ENCODE measurements at regions not wholly inside any gene's neighbourhood (a gene's known extent, or its start where the extent isn't known, plus 50 kb on each side); places are given as distances from the start of the nearest gene placed in this dataset.

DNA sequence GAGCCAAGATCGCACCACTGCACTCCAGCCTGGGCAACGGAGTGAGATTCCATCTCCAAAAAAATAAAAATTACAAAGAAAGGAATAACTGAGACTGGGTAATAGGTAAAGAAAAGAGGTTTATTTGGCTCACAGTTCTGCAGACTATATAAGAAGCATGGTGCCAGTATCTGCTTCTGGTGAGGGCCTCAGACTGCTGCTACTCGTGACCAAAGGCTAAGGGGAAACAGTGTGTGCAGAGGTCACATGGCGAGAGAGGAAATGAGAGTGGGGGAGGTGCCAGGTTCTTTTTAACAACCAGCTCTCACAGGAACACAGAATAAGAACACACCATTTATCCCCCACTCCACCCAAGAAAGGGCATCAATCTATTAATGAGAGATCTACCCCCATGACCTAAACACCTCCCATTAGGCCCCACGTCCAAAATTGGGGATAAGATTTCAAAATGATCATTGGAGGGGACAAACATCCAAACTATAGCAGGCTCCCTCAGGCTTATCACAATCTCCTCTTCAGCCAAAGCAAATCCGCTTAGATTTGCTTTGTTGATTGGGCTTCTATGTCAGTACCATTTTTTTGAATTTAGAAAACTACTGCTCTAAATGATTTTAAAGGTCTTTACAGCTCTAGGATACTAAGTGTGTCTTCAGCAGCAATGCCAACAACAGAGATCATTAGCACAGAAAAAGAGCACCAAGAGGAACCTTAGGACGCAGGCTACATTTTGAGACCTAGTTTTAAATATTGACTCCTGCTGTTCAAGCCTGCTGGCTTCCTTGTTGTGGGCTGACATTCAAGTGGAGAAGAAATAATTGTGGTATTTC, 84.2 kb upstream of the TBL1XR1 start:
- Histone ChIP-seq H3K9me3 (no peaks in the 10 kb centered on the region), H3K27ac (replicated peaks in 1 of 4) (no peak overlapping the region), H3K27me3 (no peaks in the 10 kb centered on the region), H3K4me3 (no peak overlapping the region), H3K4me1 (peaks cover 0 to 11% (median 7%) of the 10 kb centered on the region in 4 donors), H3K36me3 (no peaks in the 10 kb centered on the region)
- intact Hi-C loops (cut with DNase I) = no loop called here
- TF ChIP-seq EP300 (IDR thresholded peaks at IDR 0.05) = no peak
- TF ChIP-seq POLR2AphosphoS5 (IDR thresholded peaks at IDR 0.05) = no peak
- no peak for TF ChIP-seq POLR2A (IDR thresholded peaks at IDR 0.05; ENCODE audit: low read depth)
- TF ChIP-seq, protein P1, sequence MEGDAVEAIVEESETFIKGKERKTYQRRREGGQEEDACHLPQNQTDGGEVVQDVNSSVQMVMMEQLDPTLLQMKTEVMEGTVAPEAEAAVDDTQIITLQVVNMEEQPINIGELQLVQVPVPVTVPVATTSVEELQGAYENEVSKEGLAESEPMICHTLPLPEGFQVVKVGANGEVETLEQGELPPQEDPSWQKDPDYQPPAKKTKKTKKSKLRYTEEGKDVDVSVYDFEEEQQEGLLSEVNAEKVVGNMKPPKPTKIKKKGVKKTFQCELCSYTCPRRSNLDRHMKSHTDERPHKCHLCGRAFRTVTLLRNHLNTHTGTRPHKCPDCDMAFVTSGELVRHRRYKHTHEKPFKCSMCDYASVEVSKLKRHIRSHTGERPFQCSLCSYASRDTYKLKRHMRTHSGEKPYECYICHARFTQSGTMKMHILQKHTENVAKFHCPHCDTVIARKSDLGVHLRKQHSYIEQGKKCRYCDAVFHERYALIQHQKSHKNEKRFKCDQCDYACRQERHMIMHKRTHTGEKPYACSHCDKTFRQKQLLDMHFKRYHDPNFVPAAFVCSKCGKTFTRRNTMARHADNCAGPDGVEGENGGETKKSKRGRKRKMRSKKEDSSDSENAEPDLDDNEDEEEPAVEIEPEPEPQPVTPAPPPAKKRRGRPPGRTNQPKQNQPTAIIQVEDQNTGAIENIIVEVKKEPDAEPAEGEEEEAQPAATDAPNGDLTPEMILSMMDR (IDR thresholded peaks at IDR 0.05) = no peak
- WGBS = 82% methylated on average over 7 of the region's 7 CpGs
- no peak for DNase-seq (ENCODE audit: extremely low spot score)

DNA sequence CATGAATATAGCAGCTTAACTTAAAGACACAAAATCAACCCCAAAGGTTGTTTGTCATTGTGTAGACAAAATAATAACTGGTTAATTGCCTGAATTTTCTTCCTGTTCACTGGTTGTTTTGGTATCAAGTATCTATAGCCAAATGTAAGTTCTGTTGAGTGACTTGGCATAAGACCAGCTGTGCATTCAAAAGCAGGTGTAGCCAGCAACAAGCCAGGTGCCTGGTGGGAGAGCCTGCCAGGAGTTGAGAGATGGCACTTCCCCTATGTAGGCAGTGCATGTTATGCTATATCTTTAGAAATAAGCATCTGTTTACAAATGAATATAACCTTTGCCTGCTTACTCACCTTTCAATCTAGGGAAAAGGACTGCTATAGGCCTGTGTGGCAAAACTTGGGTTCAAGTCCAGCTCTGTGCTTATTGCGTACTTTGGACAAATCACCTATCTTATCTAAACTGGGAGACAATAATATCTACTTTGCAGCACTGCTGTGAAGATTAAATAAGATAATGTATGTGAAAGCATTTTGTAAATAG, 84.9 kb upstream of the TBL1XR1 start:
- Histone ChIP-seq H3K36me3 (no peaks in the 10 kb centered on the region), H3K9me3 (no peaks in the 10 kb centered on the region), H3K27ac (replicated peaks in 1 of 4) (no peak overlapping the region), H3K27me3 (no peaks in the 10 kb centered on the region), H3K4me3 (no peak overlapping the region), H3K4me1 (peaks cover 0 to 11% (median 7%) of the 10 kb centered on the region in 4 donors)
- TF ChIP-seq EP300 (IDR thresholded peaks at IDR 0.05) = no peak
- TF ChIP-seq, protein P1 (IDR thresholded peaks at IDR 0.05) = no peak
- no peak for TF ChIP-seq POLR2A (IDR thresholded peaks at IDR 0.05; ENCODE audit: low read depth)
- TF ChIP-seq POLR2AphosphoS5 (IDR thresholded peaks at IDR 0.05) = no peak
- 100% methylated on average over 1 of the region's 1 CpG for WGBS
- DNase-seq (ENCODE audit: extremely low spot score) = no peak
- intact Hi-C loops (cut with DNase I) = no loop called here

DNA sequence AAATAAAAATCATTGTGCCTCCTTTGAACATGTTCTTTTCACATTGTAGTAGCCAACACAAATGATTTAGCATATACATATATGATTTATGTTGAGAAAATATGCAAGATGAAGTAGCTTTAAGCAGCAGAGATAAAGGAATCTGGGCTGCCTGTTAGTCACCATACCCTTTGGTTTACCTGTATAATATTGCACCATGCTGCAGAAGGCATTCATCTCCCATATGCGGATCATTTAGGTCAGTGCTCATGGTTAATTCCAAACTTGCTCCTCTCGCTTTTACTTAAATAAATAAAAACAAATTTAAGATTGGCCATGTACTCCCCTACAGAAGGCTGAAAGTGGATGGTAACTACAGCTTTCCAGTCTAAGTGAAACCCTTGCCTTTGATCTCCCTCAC, 86.7 kb upstream of the TBL1XR1 start:
- TF ChIP-seq EP300 (IDR thresholded peaks at IDR 0.05) = no peak
- TF ChIP-seq, protein P1 (IDR thresholded peaks at IDR 0.05) = no peak
- no peak for TF ChIP-seq POLR2A (IDR thresholded peaks at IDR 0.05; ENCODE audit: low read depth)
- TF ChIP-seq POLR2AphosphoS5 (IDR thresholded peaks at IDR 0.05) = no peak
- H3K4me3 ChIP-seq = no peak overlapping the region
- no peaks in the 10 kb centered on the region for H3K9me3 ChIP-seq
- peaks cover 0 to 11% (median 7%) of the 10 kb centered on the region in 4 donors for H3K4me1 ChIP-seq
- no peak for DNase-seq (ENCODE audit: extremely low spot score)
- no peaks in the 10 kb centered on the region for H3K27me3 ChIP-seq
- intact Hi-C loops (cut with DNase I) = no loop called here
- no peak overlapping the region for H3K27ac ChIP-seq (replicated peaks in 1 of 4)
- H3K36me3 ChIP-seq = no peaks in the 10 kb centered on the region
- WGBS = 93% methylated on average over 2 of the region's 2 CpGs

DNA sequence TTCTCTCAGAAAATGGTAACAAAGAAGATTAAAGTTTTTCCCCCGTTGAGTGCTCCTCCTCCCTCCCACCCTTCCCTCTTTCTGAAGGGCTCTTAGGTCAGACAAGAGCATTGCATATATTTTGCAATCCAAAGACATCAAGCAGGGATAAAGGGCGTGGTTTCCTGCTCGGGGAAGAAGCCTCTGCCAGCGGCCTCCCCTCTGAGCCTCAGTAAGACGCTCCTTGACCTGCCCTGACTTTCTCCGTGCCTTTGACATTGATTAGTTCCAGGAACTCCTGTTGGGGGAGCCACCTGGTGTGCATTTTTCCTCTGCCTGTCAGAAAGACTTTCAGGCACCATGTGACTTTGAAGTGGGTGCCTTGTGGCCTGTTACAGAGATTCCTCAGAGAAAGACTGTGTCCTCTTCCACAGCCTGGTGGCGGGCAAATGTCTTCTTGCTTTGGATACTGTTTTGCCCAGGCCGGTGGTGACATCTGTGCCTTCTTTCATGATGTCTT, 87.2 kb upstream of the TBL1XR1 start:
- no peak overlapping the region for H3K27ac ChIP-seq (replicated peaks in 1 of 4)
- H3K4me1 ChIP-seq = peaks cover 0 to 11% (median 7%) of the 10 kb centered on the region in 4 donors
- no peaks in the 10 kb centered on the region for H3K9me3 ChIP-seq
- intact Hi-C loops (cut with DNase I) = no loop called here
- 43% methylated on average over 7 of the region's 8 CpGs for WGBS
- peak in 1 of 2 donors; percentile 12 for TF ChIP-seq POLR2AphosphoS5 (IDR thresholded peaks at IDR 0.05)
- TF ChIP-seq EP300 (IDR thresholded peaks at IDR 0.05) = no peak
- no peak for TF ChIP-seq POLR2A (IDR thresholded peaks at IDR 0.05; ENCODE audit: low read depth)
- TF ChIP-seq, protein P1 (IDR thresholded peaks at IDR 0.05) = no peak
- no peaks in the 10 kb centered on the region for H3K36me3 ChIP-seq
- H3K4me3 ChIP-seq = no peak overlapping the region
- no peaks in the 10 kb centered on the region for H3K27me3 ChIP-seq
- DNase-seq (ENCODE audit: extremely low spot score) = no peak
